H1 (cell line): ENCODE measurements at regions not wholly inside any gene's neighbourhood (a gene's known extent, or its start where the extent isn't known, plus 50 kb on each side); places are given as distances from the start of the nearest gene placed in this dataset.

Experiments
- CTCF ChIA-PET: fragments of 300-600 bp; sonication (Branson Sonifier 250); formaldehyde crosslinking; loops from one replicate; lab custom pipeline; 2021; ENCODE audit not compliant: partially characterized antibody; lab: Charles Lee
- POLR2A ChIA-PET: fragments of 300-600 bp; sonication (Branson Sonifier 250); formaldehyde crosslinking; loops from one replicate; lab custom pipeline; 2021; ENCODE audit warnings: inconsistent platforms; ENCODE audit not compliant: partially characterized antibody; lab: Charles Lee
- DNase-seq, 2 experiments: peaks; one replicate each; pipeline versions ENCODE4 v3.0.0 to v3.0.0-alpha.2; 2010 to 2022; ENCODE audit warnings: low spot score in 2 of 2, low read depth in 1 of 2, mixed read lengths in 1 of 2
- FAIRE-seq: peaks from 2 replicates; lab custom pipeline; 2011; peaks lifted over from hg19 to GRCh38; lab: Jason Lieb, UNC
- H2AFZ ChIP-seq: 2 replicates; pipeline ENCODE4 v1.8.1; 2012; ENCODE audit warnings: low read length, inconsistent platforms
- H2AK5ac ChIP-seq: 2 replicates; pipeline ENCODE4 v1.6.1; 2013; ENCODE audit warnings: low read depth, low read length
- H2BK120ac ChIP-seq: replicated peaks from 2 replicates; pipeline ENCODE3; 2013; ENCODE audit warnings: low read depth, low read length, inconsistent platforms
- H2BK12ac ChIP-seq: 2 replicates; pipeline ENCODE4 v1.6.1; 2013; ENCODE audit warnings: low read depth, low read length
- H2BK15ac ChIP-seq: 2 replicates; pipeline ENCODE4 v1.6.1; 2013; ENCODE audit warnings: low read length
- H2BK20ac ChIP-seq: 2 replicates; pipeline ENCODE4 v1.6.1; 2013; ENCODE audit warnings: low read length
- H2BK5ac ChIP-seq: 2 replicates; pipeline ENCODE4 v1.6.1; 2013; ENCODE audit warnings: low read depth, low read length
- H3K14ac ChIP-seq: 2 replicates; pipeline ENCODE4 v1.6.1; 2013; ENCODE audit warnings: inconsistent platforms; ENCODE audit not compliant: insufficient read length
- H3K18ac ChIP-seq: 2 replicates; pipeline ENCODE4 v1.6.1; 2013; ENCODE audit warnings: low read length; ENCODE audit errors: extremely low read depth
- H3K23ac ChIP-seq: 2 replicates; pipeline ENCODE4 v1.6.1; 2013; ENCODE audit warnings: inconsistent platforms; ENCODE audit not compliant: insufficient read length
- H3K23me2 ChIP-seq: 2 replicates; pipeline ENCODE4 v1.6.1; 2013; ENCODE audit warnings: low read depth, low read length
- H3K27ac ChIP-seq: 2 replicates; pipeline ENCODE4 v1.6.1; 2011; ENCODE audit warnings: low read depth, low read length, inconsistent platforms
- H3K27me3 ChIP-seq, 4 experiments: replicated peaks in 1 of 4; 1 replicate in 1 of 4; 2 replicates in 3 of 4; pipeline versions ENCODE4 v1.6.1 to v1.8.1; 2011 to 2013; ENCODE audit warnings: low read length in 3 of 4, mild to moderate bottlenecking in 3 of 4, inconsistent platforms in 2 of 4, mixed read lengths in 2 of 4, moderate library complexity in 1 of 4; ENCODE audit not compliant: control insufficient read depth in 3 of 4, insufficient read depth in 3 of 4; ENCODE audit errors: extremely low read depth in 1 of 4
- H3K36me3 ChIP-seq, 4 experiments: 2 replicates each; pipeline versions ENCODE4 v1.6.1 to v1.8.1; 2011 to 2013; ENCODE audit warnings: mild to moderate bottlenecking in 4 of 4, low read length in 3 of 4, moderate library complexity in 2 of 4, control low read depth in 1 of 4, inconsistent platforms in 1 of 4; ENCODE audit not compliant: insufficient read depth in 4 of 4, control insufficient read depth in 2 of 4
- H3K4ac ChIP-seq: replicated peaks from 2 replicates; pipeline ENCODE3; 2013; ENCODE audit warnings: low read length, low read depth, mixed read lengths, inconsistent platforms; ENCODE audit not compliant: insufficient read length
- H3K4me1 ChIP-seq, 4 experiments: replicated peaks in 1 of 4; 1 replicate in 1 of 4; 2 replicates in 3 of 4; pipeline versions ENCODE4 v1.6.1 to v1.8.1; 2011 to 2013; ENCODE audit warnings: low read length in 3 of 4, inconsistent platforms in 2 of 4, mixed read lengths in 1 of 4; ENCODE audit not compliant: insufficient read depth in 4 of 4, control insufficient read depth in 3 of 4
- H3K4me2 ChIP-seq, 2 experiments: 2 replicates each; pipeline versions ENCODE4 v1.6.1 to v1.8.1; 2011 to 2013; ENCODE audit warnings: low read depth in 2 of 2, low read length in 2 of 2, control low read depth in 1 of 2, inconsistent platforms in 1 of 2, mild to moderate bottlenecking in 1 of 2; ENCODE audit not compliant: insufficient read depth in 1 of 2
- H3K4me3 ChIP-seq, 4 experiments: fragments of 200-600, 300-600 bp in 1 of 4; sonication (generic), shearing (Covaris generic), sonication (Bioruptor Twin) in 1 of 4; 2 replicates each; pipeline versions ENCODE4 v1.5.1 to v1.8.1; 2011 to 2016; ENCODE audit warnings: low read length in 4 of 4, low read depth in 3 of 4, control low read depth in 2 of 4, inconsistent platforms in 2 of 4, mild to moderate bottlenecking in 2 of 4, mixed read lengths in 1 of 4, moderate library complexity in 1 of 4; ENCODE audit not compliant: insufficient read depth in 2 of 4; ENCODE audit errors: extremely low read depth in 1 of 4
- H3K56ac ChIP-seq: replicated peaks from 2 replicates; pipeline ENCODE3; 2013; ENCODE audit warnings: low read depth, mild to moderate bottlenecking, mixed read lengths, low read length, inconsistent platforms; ENCODE audit not compliant: insufficient read length
- H3K79me1 ChIP-seq: 2 replicates; pipeline ENCODE4 v1.6.1; 2013; ENCODE audit warnings: low read depth, low read length, control low read depth
- H3K79me2 ChIP-seq, 2 experiments: 2 replicates each; pipeline versions ENCODE4 v1.6.1 to v1.8.1; 2012 to 2013; ENCODE audit warnings: low read length in 2 of 2, mild to moderate bottlenecking in 2 of 2, inconsistent platforms in 1 of 2; ENCODE audit not compliant: insufficient read depth in 2 of 2, control insufficient read depth in 1 of 2
- H3K9ac ChIP-seq, 4 experiments: replicated peaks in 1 of 4; 1 replicate in 1 of 4; 2 replicates in 3 of 4; pipeline versions ENCODE4 v1.6.1 to v1.8.1; 2011 to 2013; ENCODE audit warnings: low read depth in 3 of 4, low read length in 3 of 4, control low read depth in 2 of 4, mild to moderate bottlenecking in 2 of 4, moderate library complexity in 2 of 4, inconsistent platforms in 1 of 4; ENCODE audit errors: extremely low read depth in 1 of 4
- H3K9me3 ChIP-seq, 2 experiments: 2 replicates each; pipeline versions ENCODE4 v1.6.1 to v1.8.1; 2012 to 2013; ENCODE audit warnings: mild to moderate bottlenecking in 2 of 2, moderate library complexity in 2 of 2, control low read depth in 1 of 2, inconsistent platforms in 1 of 2, low read depth in 1 of 2, low read length in 1 of 2, mixed read lengths in 1 of 2; ENCODE audit not compliant: insufficient read depth in 2 of 2
- H4K20me1 ChIP-seq, 2 experiments: replicated peaks in 1 of 2; 2 replicates each; pipeline versions ENCODE3 to v1.8.1; 2011 to 2013; ENCODE audit warnings: inconsistent platforms in 2 of 2, low read length in 2 of 2, mild to moderate bottlenecking in 1 of 2; ENCODE audit not compliant: insufficient read depth in 2 of 2, control insufficient read depth in 1 of 2
- H4K5ac ChIP-seq: 2 replicates; pipeline ENCODE4 v1.6.1; 2013; ENCODE audit warnings: low read length, low read depth, mixed read lengths, inconsistent platforms; ENCODE audit not compliant: insufficient read length
- H4K8ac ChIP-seq: 2 replicates; pipeline ENCODE4 v1.8.0; 2013; ENCODE audit warnings: mild to moderate bottlenecking, moderate library complexity, low read length, inconsistent platforms; ENCODE audit not compliant: insufficient read depth; ENCODE audit errors: extremely low read depth
- H4K91ac ChIP-seq: replicated peaks from 2 replicates; pipeline ENCODE3; 2013; ENCODE audit warnings: low read length, mixed read lengths, inconsistent platforms; ENCODE audit not compliant: insufficient read length
- BCL11A ChIP-seq, 2 experiments: IDR thresholded peaks; one replicate each; pipeline ENCODE4 v1.6.1; 2011; ENCODE audit warnings: low read depth in 2 of 2, low read length in 2 of 2, mild to moderate bottlenecking in 2 of 2
- CHD1 ChIP-seq: IDR thresholded peaks from 2 replicates; pipeline ENCODE4 v1.6.1; 2012; ENCODE audit warnings: low read depth, low read length, improper control_type of control experiment
- EGR1 ChIP-seq: IDR thresholded peaks from 2 replicates; pipeline ENCODE4 v1.6.1; 2011; ENCODE audit warnings: low read depth, low read length, borderline replicate concordance
- POLR2AphosphoS5 ChIP-seq: IDR thresholded peaks from 2 replicates; pipeline ENCODE4 v1.6.1; 2011; ENCODE audit warnings: low read depth, low read length
- SAP30 ChIP-seq: fragments of 300-600 bp; sonication (generic); IDR thresholded peaks from 2 replicates; pipeline ENCODE4 v1.7.1; 2012; ENCODE audit warnings: low read length, moderate library complexity, mild to moderate bottlenecking, inconsistent platforms; ENCODE audit not compliant: insufficient read depth, insufficient replicate concordance
- SIRT6 ChIP-seq: IDR thresholded peaks from one replicate; pipeline ENCODE4 v1.7.1; 2012; ENCODE audit warnings: low read length, inconsistent platforms
- SP2 ChIP-seq: IDR thresholded peaks from 2 replicates; pipeline ENCODE4 v1.6.1; 2012; ENCODE audit warnings: mild to moderate bottlenecking, low read length, inconsistent platforms
- SP4 ChIP-seq: IDR thresholded peaks from 2 replicates; pipeline ENCODE4 v1.6.1; 2012; ENCODE audit warnings: low read length, inconsistent platforms
- TAF1 ChIP-seq: IDR thresholded peaks from 2 replicates; pipeline ENCODE4 v1.6.1; 2011; ENCODE audit warnings: mild to moderate bottlenecking, low read depth, low read length
- WGBS, 2 experiments: shearing (Covaris generic) in 1 of 2; methylation state at CpG; one replicate each; pipeline versions ENCODE4 v1.1.6 to v1.1.7; 2013 to 2015; ENCODE audit warnings: low lambda C conversion rate in 2 of 2, mixed read lengths in 2 of 2, inconsistent platforms in 1 of 2, low coverage in 1 of 2, missing lambda C conversion rate in 1 of 2; ENCODE audit not compliant: insufficient replicate concordance in 2 of 2, insufficient coverage in 1 of 2, insufficient read length in 1 of 2; ENCODE audit errors: extremely low coverage in 1 of 2, missing lambda C conversion rate in 1 of 2; 5-methylcytosine and 5-hydroxymethylcytosine counted together

DNA sequence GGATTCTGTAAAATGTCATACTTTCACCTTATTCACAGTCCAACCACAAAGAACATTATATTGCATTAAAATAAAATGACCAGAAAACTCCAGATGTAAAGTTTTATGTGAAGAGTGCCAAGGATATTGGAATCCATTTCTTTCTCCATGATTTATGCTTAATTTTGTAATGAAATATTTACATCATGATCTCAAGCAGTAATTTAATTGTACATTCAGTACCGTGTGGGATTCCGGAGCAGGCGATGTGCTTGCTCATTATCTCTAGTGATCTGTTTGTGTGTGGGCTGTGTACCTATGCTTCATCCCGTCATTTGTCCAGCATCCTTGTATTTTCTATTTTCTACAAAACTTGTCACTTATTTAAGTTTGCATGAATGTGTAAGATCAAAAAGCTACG, 415.9 kb upstream of the SLC8A1 start:
- no peak overlapping the region for H2BK5ac ChIP-seq
- H4K91ac ChIP-seq = no peak overlapping the region
- H2BK15ac ChIP-seq = no peak overlapping the region
- no peak overlapping the region for H3K23ac ChIP-seq
- H3K79me1 ChIP-seq = no peaks in the 10 kb centered on the region
- no peak overlapping the region for H2BK120ac ChIP-seq
- no peak overlapping the region for H3K4me3 ChIP-seq
- no peaks in the 10 kb centered on the region for H3K4me1 ChIP-seq
- FAIRE-seq (no peak), DNase-seq (no peak)
- no peak overlapping the region for H3K9ac ChIP-seq
- no peak overlapping the region for H2AK5ac ChIP-seq
- POLR2A ChIA-PET = no interaction called here
- TF ChIP-seq SIRT6 (no peak), TAF1 (no peak), BCL11A (IDR thresholded peaks at IDR 0.05; ENCODE audit: low read depth in 2 of 2, low read length in 2 of 2) (no peak), SAP30 (no peak), EGR1 (no peak), CHD1 (no peak), SP4 (no peak), SP2 (no peak), POLR2AphosphoS5 (no peak)
- H3K14ac ChIP-seq = no peak overlapping the region
- H4K8ac ChIP-seq = no peak overlapping the region
- no peak overlapping the region for H3K4me2 ChIP-seq
- H4K20me1 ChIP-seq = no peaks in the 10 kb centered on the region
- no peaks in the 10 kb centered on the region for H3K23me2 ChIP-seq
- H3K56ac ChIP-seq = no peak overlapping the region
- 93% methylated on average over 5 of the region's 5 CpGs; no CpG with 5 or more reads in 1 of the 2 experiments for WGBS, 2 experiments
- no peaks in the 10 kb centered on the region for H3K27me3 ChIP-seq
- CTCF ChIA-PET = no interaction called here
- no peak overlapping the region for H3K18ac ChIP-seq
- H3K36me3 ChIP-seq = no peaks in the 10 kb centered on the region
- no peak overlapping the region for H2BK12ac ChIP-seq
- no peak overlapping the region for H2AFZ ChIP-seq
- H3K79me2 ChIP-seq = no peaks in the 10 kb centered on the region
- no peak overlapping the region for H3K4ac ChIP-seq
- no peaks in the 10 kb centered on the region for H3K9me3 ChIP-seq
- no peak overlapping the region for H4K5ac ChIP-seq
- H3K27ac ChIP-seq = no peak overlapping the region
- H2BK20ac ChIP-seq = no peak overlapping the region
